ENCODE measurements at regions not wholly inside any gene's neighbourhood (a gene's known extent, or its start where the extent isn't known, plus 50 kb on each side); places are given as distances from the start of the nearest gene placed in this dataset.

DNA sequence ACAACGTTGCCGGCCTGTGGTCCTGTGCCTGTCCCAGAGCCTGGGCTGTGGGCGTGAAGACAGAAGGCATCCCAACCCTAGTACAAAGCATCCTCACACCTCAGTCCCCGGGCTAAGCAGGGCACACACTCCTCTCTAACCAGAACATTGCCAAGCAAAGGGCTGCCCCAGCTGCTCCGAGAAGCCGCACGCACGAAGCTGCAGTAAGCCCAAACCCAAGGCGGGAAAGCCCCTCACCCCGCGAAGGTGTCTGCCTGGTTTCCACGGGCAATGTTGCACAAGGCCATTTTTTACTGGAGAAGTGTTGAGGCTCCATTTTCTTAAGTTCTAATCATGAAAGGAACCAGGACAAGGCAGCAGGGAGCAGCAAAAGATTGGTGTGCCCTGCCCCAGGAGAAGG lies 519.0 kb downstream of the NPHP4 start:
- H3K27me3 Mint-ChIP-seq (ENCODE audit: insufficient read depth, unreplicated experiment), result peaks cover 22% of the 10 kb centered on the region
- TF ChIP-seq, protein P1, sequence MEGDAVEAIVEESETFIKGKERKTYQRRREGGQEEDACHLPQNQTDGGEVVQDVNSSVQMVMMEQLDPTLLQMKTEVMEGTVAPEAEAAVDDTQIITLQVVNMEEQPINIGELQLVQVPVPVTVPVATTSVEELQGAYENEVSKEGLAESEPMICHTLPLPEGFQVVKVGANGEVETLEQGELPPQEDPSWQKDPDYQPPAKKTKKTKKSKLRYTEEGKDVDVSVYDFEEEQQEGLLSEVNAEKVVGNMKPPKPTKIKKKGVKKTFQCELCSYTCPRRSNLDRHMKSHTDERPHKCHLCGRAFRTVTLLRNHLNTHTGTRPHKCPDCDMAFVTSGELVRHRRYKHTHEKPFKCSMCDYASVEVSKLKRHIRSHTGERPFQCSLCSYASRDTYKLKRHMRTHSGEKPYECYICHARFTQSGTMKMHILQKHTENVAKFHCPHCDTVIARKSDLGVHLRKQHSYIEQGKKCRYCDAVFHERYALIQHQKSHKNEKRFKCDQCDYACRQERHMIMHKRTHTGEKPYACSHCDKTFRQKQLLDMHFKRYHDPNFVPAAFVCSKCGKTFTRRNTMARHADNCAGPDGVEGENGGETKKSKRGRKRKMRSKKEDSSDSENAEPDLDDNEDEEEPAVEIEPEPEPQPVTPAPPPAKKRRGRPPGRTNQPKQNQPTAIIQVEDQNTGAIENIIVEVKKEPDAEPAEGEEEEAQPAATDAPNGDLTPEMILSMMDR (IDR thresholded peaks at IDR 0.05; ENCODE audit: insufficient read depth in 1 of 2, low read depth in 1 of 2, low read length in 1 of 2, severe bottlenecking in 1 of 2, unreplicated experiment in 1 of 2), result no peak
- intact Hi-C loops (cut with micrococcal nuclease; ENCODE audit: unreplicated experiment), result no loop called here

GRCh38 chr1:5466487-5466886 lies 525.7 kb downstream of the NPHP4 start:
- no peaks in the 10 kb centered on the region for H3K9me3 Mint-ChIP-seq (ENCODE audit: unreplicated experiment)
- DNase-seq, result no peak
- no peaks in the 10 kb centered on the region for H3K36me3 Mint-ChIP-seq (ENCODE audit: insufficient read depth, unreplicated experiment)
- H3K27ac Mint-ChIP-seq (ENCODE audit: unreplicated experiment), result no peak overlapping the region
- H3K4me3 ChIP-seq (ENCODE audit: low read depth, low read length), result no peak overlapping the region
- H3K9me3 ChIP-seq, result no peaks in the 10 kb centered on the region
- H3K36me3 ChIP-seq (ENCODE audit: control insufficient read depth, insufficient read depth, low read length), result no peaks in the 10 kb centered on the region
- TF ChIP-seq, protein P1 (IDR thresholded peaks at IDR 0.05; ENCODE audit: insufficient read depth in 1 of 2, low read depth in 1 of 2, low read length in 1 of 2, severe bottlenecking in 1 of 2, unreplicated experiment in 1 of 2), result no peak
- no TSS peak for BruUV-seq (replicated peaks)
- peaks cover 3% of the 10 kb centered on the region for H3K27me3 Mint-ChIP-seq (ENCODE audit: insufficient read depth, unreplicated experiment)
- intact Hi-C loops (cut with micrococcal nuclease; ENCODE audit: unreplicated experiment), result no loop called here
- H3K4me3 Mint-ChIP-seq (ENCODE audit: unreplicated experiment), result no peak overlapping the region
- POLR2A ChIA-PET, result no interaction called here
- H3K27me3 ChIP-seq (replicated peaks; ENCODE audit: control insufficient read depth, insufficient read depth, low read length), result no peaks in the 10 kb centered on the region
- H3K4me1 ChIP-seq, result no peaks in the 10 kb centered on the region
- H3K4me1 Mint-ChIP-seq (ENCODE audit: low read depth, unreplicated experiment), result no peaks in the 10 kb centered on the region
- CTCF ChIA-PET, result no interaction called here

More for the DNA sequence above, 519.0 kb downstream of the NPHP4 start:
- no peak overlapping the region for H3K4me3 ChIP-seq (ENCODE audit: low read depth, low read length)
- H3K4me1 ChIP-seq, result no peaks in the 10 kb centered on the region
- BruUV-seq (replicated peaks), result no TSS peak
- Mint-ChIP-seq H3K27ac (ENCODE audit: unreplicated experiment) (no peak overlapping the region), H3K4me1 (ENCODE audit: low read depth, unreplicated experiment) (no peaks in the 10 kb centered on the region), H3K4me3 (ENCODE audit: unreplicated experiment) (no peak overlapping the region), H3K9me3 (ENCODE audit: unreplicated experiment) (no peaks in the 10 kb centered on the region), H3K36me3 (ENCODE audit: insufficient read depth, unreplicated experiment) (no peaks in the 10 kb centered on the region)
- no peaks in the 10 kb centered on the region for H3K9me3 ChIP-seq
- no peaks in the 10 kb centered on the region for H3K27me3 ChIP-seq (replicated peaks; ENCODE audit: control insufficient read depth, insufficient read depth, low read length)
- ChIA-PET CTCF (no interaction called here), POLR2A (no interaction called here)
- no peaks in the 10 kb centered on the region for H3K36me3 ChIP-seq (ENCODE audit: control insufficient read depth, insufficient read depth, low read length)
- no peak for DNase-seq

DNA sequence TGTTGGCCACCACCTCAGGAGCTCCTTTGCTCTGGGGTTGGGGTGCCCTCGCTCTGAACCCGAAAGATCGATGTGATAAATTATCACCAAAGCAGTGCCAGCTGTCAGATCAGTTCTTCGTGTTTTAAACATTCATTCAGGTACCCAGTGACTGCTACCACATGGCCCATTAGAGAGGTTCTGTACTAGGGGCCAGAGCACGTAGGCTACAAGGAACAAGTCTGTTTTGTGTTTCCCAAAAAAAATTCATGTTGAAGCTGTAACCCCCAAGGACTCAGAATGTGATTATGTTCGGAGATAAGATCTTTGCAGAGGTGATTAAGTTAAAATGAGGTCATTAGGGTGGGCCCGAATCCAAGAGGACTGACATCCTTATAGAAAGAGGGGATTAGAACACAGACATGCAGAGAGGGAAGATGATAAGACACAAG lies 526.9 kb downstream of the NPHP4 start:
- Histone ChIP-seq H3K27me3 (replicated peaks; ENCODE audit: control insufficient read depth, insufficient read depth, low read length) (no peaks in the 10 kb centered on the region), H3K36me3 (ENCODE audit: control insufficient read depth, insufficient read depth, low read length) (no peaks in the 10 kb centered on the region), H3K4me3 (ENCODE audit: low read depth, low read length) (no peak overlapping the region), H3K4me1 (no peaks in the 10 kb centered on the region), H3K9me3 (no peaks in the 10 kb centered on the region)
- TF ChIP-seq, protein P1 (IDR thresholded peaks at IDR 0.05; ENCODE audit: insufficient read depth in 1 of 2, low read depth in 1 of 2, low read length in 1 of 2, severe bottlenecking in 1 of 2, unreplicated experiment in 1 of 2), result no peak
- ChIA-PET CTCF (no interaction called here), POLR2A (no interaction called here)
- H3K27ac Mint-ChIP-seq (ENCODE audit: unreplicated experiment), result no peak overlapping the region
- no TSS peak for BruUV-seq (replicated peaks)
- H3K4me3 Mint-ChIP-seq (ENCODE audit: unreplicated experiment), result no peak overlapping the region
- DNase-seq, result no peak
- no peaks in the 10 kb centered on the region for H3K36me3 Mint-ChIP-seq (ENCODE audit: insufficient read depth, unreplicated experiment)
- no peaks in the 10 kb centered on the region for H3K9me3 Mint-ChIP-seq (ENCODE audit: unreplicated experiment)
- H3K4me1 Mint-ChIP-seq (ENCODE audit: low read depth, unreplicated experiment), result no peaks in the 10 kb centered on the region
- peaks cover 3% of the 10 kb centered on the region for H3K27me3 Mint-ChIP-seq (ENCODE audit: insufficient read depth, unreplicated experiment)
- intact Hi-C loops (cut with micrococcal nuclease; ENCODE audit: unreplicated experiment), result no loop called here

Data from Caco-2 (cell line).